ENCODE measurements at regions not wholly inside any gene's neighbourhood (a gene's known extent, or its start where the extent isn't known, plus 50 kb on each side); places are given as distances from the start of the nearest gene placed in this dataset.

GRCh38 chr4:36917413-36917812 is 327.1 kb upstream of the NWD2 start (continued):
- TF ChIP-seq HBP1 (CRISPR knock-in tag; IDR thresholded peaks at IDR 0.05), result no peak
- TF ChIP-seq, protein P1, sequence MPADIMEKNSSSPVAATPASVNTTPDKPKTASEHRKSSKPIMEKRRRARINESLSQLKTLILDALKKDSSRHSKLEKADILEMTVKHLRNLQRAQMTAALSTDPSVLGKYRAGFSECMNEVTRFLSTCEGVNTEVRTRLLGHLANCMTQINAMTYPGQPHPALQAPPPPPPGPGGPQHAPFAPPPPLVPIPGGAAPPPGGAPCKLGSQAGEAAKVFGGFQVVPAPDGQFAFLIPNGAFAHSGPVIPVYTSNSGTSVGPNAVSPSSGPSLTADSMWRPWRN (IDR thresholded peaks at IDR 0.05; ENCODE audit: low read depth), result no peak

DNA sequence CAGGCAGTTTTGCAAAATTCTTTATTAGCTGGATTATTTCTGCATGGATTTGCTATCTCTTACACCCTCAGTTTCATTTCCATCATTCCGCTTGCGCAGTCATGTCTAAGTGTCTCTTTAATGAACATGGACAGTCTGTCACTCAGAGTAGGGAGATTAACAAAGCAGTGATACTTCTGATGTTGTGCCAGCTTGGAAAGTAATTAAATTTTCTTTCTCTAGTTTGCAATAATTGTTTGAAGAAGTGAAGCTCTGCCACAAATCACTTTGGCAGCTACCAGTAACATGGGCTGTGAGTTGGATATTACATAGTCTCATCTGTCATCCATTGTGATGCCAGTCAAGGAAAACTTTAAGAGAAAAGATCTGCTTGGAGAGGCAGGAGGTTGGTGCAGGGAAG is 324.8 kb upstream of the NWD2 start:
- intact Hi-C loops (cut with micrococcal nuclease) (no loop called here), in situ Hi-C loops (cut with MboI) (no loop called here)
- Histone ChIP-seq H4K20me1 (replicated peaks; ENCODE audit: control insufficient read depth, insufficient read depth, low read length) (no peaks in the 10 kb centered on the region), H3K79me2 (ENCODE audit: control insufficient read depth, insufficient read depth, low read length) (no peaks in the 10 kb centered on the region), H3K4me2 (ENCODE audit: insufficient read depth, low read length) (no peak overlapping the region), H3K4me1 (replicated peaks in 1 of 2; ENCODE audit: control insufficient read depth in 2 of 2, insufficient read depth in 2 of 2, low read length in 2 of 2) (no peaks in the 10 kb centered on the region), H2AFZ (ENCODE audit: low read depth, low read length) (no peak overlapping the region), H3K9ac (ENCODE audit: insufficient read depth in 1 of 2, low read depth in 2 of 2, low read length in 2 of 2) (no peak overlapping the region), H3K9me3 (replicated peaks; ENCODE audit: control insufficient read depth, insufficient read depth, low read depth, low read length) (no peaks in the 10 kb centered on the region), H3K27me3 (ENCODE audit: control insufficient read depth in 2 of 2, insufficient read depth in 2 of 2, low read length in 2 of 2) (no peaks in the 10 kb centered on the region), H3K27ac (ENCODE audit: extremely low read depth, low read depth, low read length) (no peak overlapping the region), H3K36me3 (ENCODE audit: control insufficient read depth, insufficient read depth, low read length) (no peaks in the 10 kb centered on the region), H3K9me1 (ENCODE audit: control insufficient read depth, insufficient read depth, low read length) (no peaks in the 10 kb centered on the region), H3K4me3 (no peak overlapping the region)
- CTCF ChIA-PET (ENCODE audit: low intra/inter-chr PET ratio), result no interaction called here
- DNase-seq (ENCODE audit: extremely low read depth in 1 of 4, low spot score in 3 of 4) (no peak), ATAC-seq (no peak), FAIRE-seq (no peak)
- no TSS peak for BruUV-seq (replicated peaks)
- POLR2A ChIA-PET, result no interaction called here
- WGBS (ENCODE audit: insufficient coverage, low coverage, missing lambda C conversion rate), result 48% methylated on average over 2 of the region's 2 CpGs
- TF ChIP-seq, protein P2, sequence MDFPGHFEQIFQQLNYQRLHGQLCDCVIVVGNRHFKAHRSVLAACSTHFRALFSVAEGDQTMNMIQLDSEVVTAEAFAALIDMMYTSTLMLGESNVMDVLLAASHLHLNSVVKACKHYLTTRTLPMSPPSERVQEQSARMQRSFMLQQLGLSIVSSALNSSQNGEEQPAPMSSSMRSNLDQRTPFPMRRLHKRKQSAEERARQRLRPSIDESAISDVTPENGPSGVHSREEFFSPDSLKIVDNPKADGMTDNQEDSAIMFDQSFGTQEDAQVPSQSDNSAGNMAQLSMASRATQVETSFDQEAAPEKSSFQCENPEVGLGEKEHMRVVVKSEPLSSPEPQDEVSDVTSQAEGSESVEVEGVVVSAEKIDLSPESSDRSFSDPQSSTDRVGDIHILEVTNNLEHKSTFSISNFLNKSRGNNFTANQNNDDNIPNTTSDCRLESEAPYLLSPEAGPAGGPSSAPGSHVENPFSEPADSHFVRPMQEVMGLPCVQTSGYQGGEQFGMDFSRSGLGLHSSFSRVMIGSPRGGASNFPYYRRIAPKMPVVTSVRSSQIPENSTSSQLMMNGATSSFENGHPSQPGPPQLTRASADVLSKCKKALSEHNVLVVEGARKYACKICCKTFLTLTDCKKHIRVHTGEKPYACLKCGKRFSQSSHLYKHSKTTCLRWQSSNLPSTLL (IDR thresholded peaks at IDR 0.05), result no peak
- no peak for TF ChIP-seq MYC (IDR thresholded peaks at IDR 0.05; ENCODE audit: low read depth, low read length)
- no peak for TF ChIP-seq MYC (CRISPR knock-in tag; IDR thresholded peaks at IDR 0.05; ENCODE audit: borderline replicate concordance, low read depth)
- no peak for TF ChIP-seq ZNF436 (CRISPR knock-in tag; IDR thresholded peaks at IDR 0.05)
- TF ChIP-seq, protein P3, sequence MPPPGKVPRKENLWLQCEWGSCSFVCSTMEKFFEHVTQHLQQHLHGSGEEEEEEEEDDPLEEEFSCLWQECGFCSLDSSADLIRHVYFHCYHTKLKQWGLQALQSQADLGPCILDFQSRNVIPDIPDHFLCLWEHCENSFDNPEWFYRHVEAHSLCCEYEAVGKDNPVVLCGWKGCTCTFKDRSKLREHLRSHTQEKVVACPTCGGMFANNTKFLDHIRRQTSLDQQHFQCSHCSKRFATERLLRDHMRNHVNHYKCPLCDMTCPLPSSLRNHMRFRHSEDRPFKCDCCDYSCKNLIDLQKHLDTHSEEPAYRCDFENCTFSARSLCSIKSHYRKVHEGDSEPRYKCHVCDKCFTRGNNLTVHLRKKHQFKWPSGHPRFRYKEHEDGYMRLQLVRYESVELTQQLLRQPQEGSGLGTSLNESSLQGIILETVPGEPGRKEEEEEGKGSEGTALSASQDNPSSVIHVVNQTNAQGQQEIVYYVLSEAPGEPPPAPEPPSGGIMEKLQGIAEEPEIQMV (tag; conservative IDR thresholded peaks at IDR 0.05; ENCODE audit: low read depth), result no peak
- TF ChIP-seq CBFB (CRISPR knock-in tag; IDR thresholded peaks at IDR 0.05), result no peak
- TF ChIP-seq HEY1 (CRISPR knock-in tag; IDR thresholded peaks at IDR 0.05; ENCODE audit: borderline replicate concordance), result no peak
- TF ChIP-seq BACH1 (tag; IDR thresholded peaks at IDR 0.05), result no peak
- TF ChIP-seq, protein P4, sequence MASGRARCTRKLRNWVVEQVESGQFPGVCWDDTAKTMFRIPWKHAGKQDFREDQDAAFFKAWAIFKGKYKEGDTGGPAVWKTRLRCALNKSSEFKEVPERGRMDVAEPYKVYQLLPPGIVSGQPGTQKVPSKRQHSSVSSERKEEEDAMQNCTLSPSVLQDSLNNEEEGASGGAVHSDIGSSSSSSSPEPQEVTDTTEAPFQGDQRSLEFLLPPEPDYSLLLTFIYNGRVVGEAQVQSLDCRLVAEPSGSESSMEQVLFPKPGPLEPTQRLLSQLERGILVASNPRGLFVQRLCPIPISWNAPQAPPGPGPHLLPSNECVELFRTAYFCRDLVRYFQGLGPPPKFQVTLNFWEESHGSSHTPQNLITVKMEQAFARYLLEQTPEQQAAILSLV (tag; IDR thresholded peaks at IDR 0.05), result no peak
- no peak for TF ChIP-seq PURB (CRISPR knock-in tag; IDR thresholded peaks at IDR 0.05; ENCODE audit: low read depth)
- TF ChIP-seq, protein P5, sequence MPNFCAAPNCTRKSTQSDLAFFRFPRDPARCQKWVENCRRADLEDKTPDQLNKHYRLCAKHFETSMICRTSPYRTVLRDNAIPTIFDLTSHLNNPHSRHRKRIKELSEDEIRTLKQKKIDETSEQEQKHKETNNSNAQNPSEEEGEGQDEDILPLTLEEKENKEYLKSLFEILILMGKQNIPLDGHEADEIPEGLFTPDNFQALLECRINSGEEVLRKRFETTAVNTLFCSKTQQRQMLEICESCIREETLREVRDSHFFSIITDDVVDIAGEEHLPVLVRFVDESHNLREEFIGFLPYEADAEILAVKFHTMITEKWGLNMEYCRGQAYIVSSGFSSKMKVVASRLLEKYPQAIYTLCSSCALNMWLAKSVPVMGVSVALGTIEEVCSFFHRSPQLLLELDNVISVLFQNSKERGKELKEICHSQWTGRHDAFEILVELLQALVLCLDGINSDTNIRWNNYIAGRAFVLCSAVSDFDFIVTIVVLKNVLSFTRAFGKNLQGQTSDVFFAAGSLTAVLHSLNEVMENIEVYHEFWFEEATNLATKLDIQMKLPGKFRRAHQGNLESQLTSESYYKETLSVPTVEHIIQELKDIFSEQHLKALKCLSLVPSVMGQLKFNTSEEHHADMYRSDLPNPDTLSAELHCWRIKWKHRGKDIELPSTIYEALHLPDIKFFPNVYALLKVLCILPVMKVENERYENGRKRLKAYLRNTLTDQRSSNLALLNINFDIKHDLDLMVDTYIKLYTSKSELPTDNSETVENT (CRISPR knock-in tag; IDR thresholded peaks at IDR 0.05), result no peak
